ENCODE measurements at regions not wholly inside any gene's neighbourhood (a gene's known extent, or its start where the extent isn't known, plus 50 kb on each side); places are given as distances from the start of the nearest gene placed in this dataset.
A peak's percentile ranks its signal among the peaks of the same experiment; 100 is the strongest.

DNA sequence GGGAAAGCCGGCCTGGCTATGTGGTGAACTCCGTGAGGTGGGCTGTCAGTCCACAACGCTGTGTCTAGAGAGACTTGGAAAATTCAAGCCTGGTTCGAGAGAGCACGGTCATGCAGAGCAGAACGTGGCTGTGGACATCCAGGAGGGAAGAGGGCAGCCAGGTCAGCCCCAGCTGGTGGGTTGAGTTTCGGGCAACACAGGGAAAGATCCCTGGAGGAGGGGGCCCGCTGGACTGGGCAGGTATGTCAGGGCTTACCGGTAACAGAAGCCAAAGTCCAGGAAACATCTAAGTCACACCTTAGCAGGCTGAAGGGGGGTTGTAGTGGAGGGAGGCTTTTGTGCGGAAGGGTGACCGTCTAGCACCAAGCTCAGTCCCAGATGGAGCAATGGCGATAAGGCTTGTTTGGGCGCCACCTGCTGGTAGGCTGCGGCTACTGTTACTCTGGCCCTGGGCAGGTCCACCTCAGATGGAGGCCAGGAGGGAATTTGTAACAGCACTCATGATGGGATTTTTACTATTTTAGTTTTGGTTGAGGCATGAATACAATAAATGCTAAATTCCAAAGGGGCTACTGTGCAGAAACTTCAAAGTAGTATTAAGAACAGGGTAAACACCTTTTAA, 143.3 kb upstream of the ZNF644 start:
- H3K27ac ChIP-seq = no peak overlapping the region
- TF ChIP-seq, protein P1, sequence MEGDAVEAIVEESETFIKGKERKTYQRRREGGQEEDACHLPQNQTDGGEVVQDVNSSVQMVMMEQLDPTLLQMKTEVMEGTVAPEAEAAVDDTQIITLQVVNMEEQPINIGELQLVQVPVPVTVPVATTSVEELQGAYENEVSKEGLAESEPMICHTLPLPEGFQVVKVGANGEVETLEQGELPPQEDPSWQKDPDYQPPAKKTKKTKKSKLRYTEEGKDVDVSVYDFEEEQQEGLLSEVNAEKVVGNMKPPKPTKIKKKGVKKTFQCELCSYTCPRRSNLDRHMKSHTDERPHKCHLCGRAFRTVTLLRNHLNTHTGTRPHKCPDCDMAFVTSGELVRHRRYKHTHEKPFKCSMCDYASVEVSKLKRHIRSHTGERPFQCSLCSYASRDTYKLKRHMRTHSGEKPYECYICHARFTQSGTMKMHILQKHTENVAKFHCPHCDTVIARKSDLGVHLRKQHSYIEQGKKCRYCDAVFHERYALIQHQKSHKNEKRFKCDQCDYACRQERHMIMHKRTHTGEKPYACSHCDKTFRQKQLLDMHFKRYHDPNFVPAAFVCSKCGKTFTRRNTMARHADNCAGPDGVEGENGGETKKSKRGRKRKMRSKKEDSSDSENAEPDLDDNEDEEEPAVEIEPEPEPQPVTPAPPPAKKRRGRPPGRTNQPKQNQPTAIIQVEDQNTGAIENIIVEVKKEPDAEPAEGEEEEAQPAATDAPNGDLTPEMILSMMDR (conservative IDR thresholded peaks at IDR 0.05) = peak; percentile 90
- TF ChIP-seq ZFX (IDR thresholded peaks at IDR 0.05) = no peak

DNA sequence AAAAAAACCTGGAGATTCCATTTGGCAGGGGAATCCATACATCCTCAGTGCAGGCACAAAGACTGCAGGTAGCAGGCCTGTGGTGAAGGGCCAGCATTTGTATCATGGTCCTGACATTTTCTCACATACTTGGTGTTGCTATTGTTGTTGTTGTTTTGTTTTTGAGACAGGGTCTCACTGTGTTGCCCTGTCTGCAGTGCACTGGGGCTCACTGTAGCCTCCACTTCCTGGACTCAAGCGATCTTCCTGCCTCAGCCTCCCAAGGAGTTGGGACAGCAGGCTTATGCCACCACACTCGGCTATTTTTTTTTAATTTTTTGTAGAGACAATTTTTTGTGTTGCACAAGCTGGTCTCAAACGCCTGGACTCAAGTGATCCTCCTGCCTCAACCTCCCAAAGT, 140.8 kb upstream of the ZNF644 start:
- TF ChIP-seq ZFX (IDR thresholded peaks at IDR 0.05) = no peak
- TF ChIP-seq, protein P1 (conservative IDR thresholded peaks at IDR 0.05) = no peak
- peak overlapping the region; percentile 47 for H3K27ac ChIP-seq

DNA sequence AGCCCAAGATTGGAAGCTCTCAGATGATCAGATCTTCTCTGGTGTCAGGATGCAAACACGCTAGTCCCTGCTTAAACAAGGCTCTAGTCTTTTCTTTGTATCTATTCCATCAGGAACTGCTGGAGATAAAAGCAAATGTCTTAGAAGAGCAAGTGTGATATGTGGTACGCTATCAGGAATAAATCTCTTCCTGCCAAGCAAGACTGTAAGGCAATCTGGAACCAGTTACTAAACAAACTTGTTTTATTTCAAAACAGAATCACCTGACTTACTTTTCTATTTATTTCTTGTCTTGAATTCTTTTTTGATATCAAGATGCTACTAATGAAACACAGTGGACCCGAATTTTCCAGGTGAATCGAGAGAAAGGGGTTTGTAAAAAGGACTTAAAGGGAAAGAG, 139.9 kb upstream of the ZNF644 start:
- no peak for TF ChIP-seq ZFX (IDR thresholded peaks at IDR 0.05)
- TF ChIP-seq, protein P1 (conservative IDR thresholded peaks at IDR 0.05) = no peak
- H3K27ac ChIP-seq = peak overlapping the region; percentile 47

DNA sequence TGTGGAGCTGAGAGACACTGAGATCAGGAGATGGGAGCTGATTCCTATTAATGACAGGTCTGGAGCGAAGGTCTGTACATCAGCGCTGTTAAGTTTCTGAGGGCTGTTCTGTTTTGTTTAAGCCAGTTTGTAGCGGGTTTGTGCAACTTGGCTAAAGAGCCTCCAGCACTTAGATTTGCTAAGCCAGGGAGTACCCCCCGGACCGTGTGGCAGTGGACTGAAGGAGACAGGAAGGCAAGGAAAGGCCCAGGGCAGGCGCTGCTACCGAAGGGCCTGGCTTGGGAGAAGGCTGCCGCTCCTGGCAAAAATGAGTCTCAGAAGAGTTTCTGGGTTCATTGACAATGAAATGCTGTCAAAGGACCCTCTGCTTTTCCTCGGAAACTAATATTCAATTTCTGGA, 139.3 kb upstream of the ZNF644 start:
- no peak for TF ChIP-seq ZFX (IDR thresholded peaks at IDR 0.05)
- TF ChIP-seq, protein P1 (conservative IDR thresholded peaks at IDR 0.05) = no peak
- peak overlapping the region; percentile 61 for H3K27ac ChIP-seq

- peak overlapping the region; percentile 61 for H3K27ac ChIP-seq
- no peak for TF ChIP-seq ZFX (IDR thresholded peaks at IDR 0.05)
- TF ChIP-seq, protein P1 (conservative IDR thresholded peaks at IDR 0.05) = no peak
These were observed 138.7 kb upstream of the ZNF644 start for GRCh38 chr1:91160363-91161075.

DNA sequence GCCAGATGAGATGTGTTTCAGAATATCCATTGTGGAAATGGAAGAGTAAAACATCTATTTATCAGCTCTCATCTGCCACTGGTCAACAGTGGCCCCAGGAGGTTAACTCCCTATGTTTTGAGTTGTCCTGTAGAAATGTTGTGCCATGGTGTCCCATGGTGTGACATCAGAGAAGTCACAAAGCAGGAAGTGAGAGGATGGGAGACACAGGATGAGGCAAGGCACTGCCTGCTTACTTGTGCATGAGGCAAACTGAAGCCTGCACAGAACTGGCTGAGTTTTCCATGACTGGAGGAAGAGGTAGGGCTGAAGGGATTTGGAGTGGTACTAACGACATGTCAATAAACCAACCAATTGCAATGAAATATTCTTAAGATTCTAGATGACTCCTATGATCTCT, 131.5 kb upstream of the ZNF644 start:
- no peak overlapping the region for H3K27ac ChIP-seq
- no peak for TF ChIP-seq ZFX (IDR thresholded peaks at IDR 0.05)
- TF ChIP-seq, protein P1 (conservative IDR thresholded peaks at IDR 0.05) = no peak

DNA sequence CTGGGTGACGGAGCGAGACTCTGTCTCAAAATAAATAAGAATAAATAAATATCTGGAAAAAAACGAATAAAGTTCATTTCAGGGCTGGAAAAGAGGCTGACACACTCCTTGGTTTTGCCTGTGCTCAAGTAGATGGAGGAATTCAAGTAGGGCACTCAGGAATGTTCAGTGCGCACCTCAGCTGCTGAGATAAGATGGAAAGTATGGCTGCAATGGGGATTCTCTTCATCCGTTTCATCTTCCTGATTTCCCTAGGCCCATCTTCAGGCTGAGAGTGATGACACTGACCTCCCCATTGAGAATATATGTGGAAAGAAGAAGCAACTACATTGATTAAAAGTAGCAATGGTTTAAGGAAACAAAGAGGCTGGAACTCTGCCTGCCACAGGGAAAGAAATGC, 130.5 kb upstream of the ZNF644 start:
- no peak overlapping the region for H3K27ac ChIP-seq
- TF ChIP-seq, protein P1 (conservative IDR thresholded peaks at IDR 0.05) = no peak
- no peak for TF ChIP-seq ZFX (IDR thresholded peaks at IDR 0.05)
